Forelimb muscle (tissue), 1 donor: ENCODE measurements at regions not wholly inside any gene's neighbourhood (a gene's known extent, or its start where the extent isn't known, plus 50 kb on each side); places are given as distances from the start of the nearest gene placed in this dataset.
"Not testable (repeated sequence)": the region's sequence is repeated elsewhere in the genome, so short reads cannot be mapped to it uniquely, and the experiment has no call there.

ENCODE experiments used
- DNase-seq: peaks from one replicate; pipeline ENCODE4 v3.0.0-alpha.2; 2013; ENCODE audit warnings: low read depth

- no peak for DNase-seq
These were observed 1167.9 kb downstream of the DSC3 start for GRCh38 chr18:29874519-29875098.

- DNase-seq = no peak
These were observed 1169.3 kb downstream of the DSC3 start for GRCh38 chr18:29873211-29873610.

GRCh38 chr18:29871246-29871645 is 1171.3 kb downstream of the DSC3 start:
- DNase-seq = no peak

GRCh38 chr18:29862824-29863223 is 1179.7 kb downstream of the DSC3 start:
- DNase-seq = no peak

- DNase-seq = no peak
These were observed 1186.9 kb downstream of the DSC3 start for GRCh38 chr18:29855637-29856036.

- no peak for DNase-seq
These were observed 1189.4 kb downstream of the DSC3 start for GRCh38 chr18:29853126-29853525.

DNA sequence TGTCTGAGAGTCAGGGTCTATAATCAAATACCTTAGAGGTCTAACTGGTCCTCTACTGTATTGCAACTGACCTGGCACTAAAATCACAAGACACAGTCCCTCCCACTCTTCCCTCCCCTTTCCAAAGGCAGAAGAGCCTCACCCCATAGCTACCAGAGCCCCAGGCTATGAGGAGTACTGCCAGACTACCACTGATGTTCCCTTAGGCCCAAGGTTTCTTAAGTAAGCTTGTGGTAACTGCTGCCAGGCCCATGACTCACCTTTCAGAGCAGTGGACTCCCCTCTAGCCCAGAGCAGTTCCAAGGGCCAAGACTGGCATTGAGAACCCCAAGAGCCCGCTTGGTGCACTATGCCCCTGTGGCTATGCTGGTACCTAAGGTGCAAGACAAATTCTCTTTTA is 1193.4 kb downstream of the DSC3 start:
- no peak for DNase-seq

DNA sequence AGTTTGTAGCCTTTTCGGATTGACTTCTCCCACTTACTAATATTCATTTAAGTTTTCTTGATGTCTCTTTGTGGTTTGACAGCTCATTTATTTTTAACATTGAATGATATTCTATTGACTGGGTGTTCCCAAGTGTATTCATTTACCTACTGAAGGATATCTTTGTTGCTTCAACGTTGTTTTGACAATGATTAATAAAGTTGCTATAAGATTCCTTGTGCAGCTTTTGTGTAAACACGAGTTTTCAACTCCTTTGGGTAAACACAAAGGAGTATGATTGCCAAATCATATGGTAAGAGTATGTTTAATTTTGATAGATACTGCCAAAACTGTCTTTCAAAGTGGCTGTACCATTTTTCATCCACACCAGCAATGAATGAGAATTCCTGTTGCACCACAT is 1200.9 kb downstream of the DSC3 start:
- DNase-seq = no peak

DNA sequence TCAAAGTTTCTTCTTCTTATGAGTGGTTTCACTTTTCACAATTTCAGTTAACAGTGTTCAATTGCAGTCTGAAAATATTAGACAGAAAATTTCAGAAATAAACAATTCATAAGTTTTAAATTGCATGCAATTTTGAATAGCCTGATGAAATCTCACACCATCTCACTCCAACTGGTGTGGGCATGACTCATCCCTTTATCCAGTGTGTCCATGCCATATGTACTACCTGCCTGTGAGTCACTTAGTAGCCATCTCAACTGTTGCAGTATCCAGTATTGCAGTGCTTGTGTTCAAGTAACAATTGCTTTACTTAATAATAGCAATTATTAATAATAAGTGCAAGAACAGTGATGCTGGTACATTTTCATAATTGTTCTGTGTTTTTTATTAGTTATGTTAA is 1202.5 kb downstream of the DSC3 start:
- DNase-seq = no peak

- DNase-seq = not testable (repeated sequence)
These were observed 1203.6 kb downstream of the DSC3 start for GRCh38 chr18:29838961-29839360.

- DNase-seq = no peak
These were observed 1204.0 kb downstream of the DSC3 start for GRCh38 chr18:29838556-29838955.

DNA sequence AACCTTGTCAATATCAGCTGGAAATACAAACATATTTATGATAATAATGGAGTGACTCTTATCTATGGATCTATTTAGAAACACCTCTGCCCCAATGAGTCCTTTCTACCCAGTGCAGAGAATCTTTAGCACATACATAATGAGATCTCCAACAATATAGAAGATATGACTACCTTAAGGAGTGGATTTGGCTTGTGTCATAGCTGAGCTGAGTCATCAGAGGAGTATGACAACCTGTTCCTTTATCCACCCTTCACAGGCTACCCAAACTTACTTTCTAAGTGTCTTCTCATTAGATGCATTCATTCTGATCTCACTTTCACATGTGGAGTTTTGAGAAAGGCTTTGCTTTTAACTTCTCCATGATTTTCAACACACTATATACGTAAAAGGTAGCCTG is 1218.9 kb downstream of the DSC3 start:
- no peak for DNase-seq

- DNase-seq = no peak
These were observed 1221.0 kb downstream of the DSC3 start for GRCh38 chr18:29821544-29821943.

DNA sequence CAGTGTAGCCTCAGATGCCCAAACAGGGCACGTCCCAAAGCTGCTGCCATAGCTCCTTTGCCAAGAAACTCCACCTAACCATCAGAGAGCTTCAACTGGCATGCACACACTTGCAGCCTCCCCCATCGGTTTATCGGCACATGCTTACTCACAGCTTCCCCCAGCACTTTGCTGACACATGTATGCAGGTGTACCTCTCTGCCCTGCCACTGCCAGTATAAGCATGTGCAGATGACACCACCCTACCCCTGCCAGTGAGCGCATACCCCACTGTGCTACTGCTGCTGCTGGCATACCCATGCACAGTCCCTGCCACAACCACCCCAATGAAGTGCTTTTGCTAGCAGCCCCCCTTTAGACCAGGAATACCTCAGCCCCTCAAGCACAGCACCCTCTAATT is 1231.0 kb downstream of the DSC3 start:
- DNase-seq = no peak

- no peak for DNase-seq
These were observed 1261.7 kb downstream of the DSC3 start for GRCh38 chr18:29780816-29781215.

DNA sequence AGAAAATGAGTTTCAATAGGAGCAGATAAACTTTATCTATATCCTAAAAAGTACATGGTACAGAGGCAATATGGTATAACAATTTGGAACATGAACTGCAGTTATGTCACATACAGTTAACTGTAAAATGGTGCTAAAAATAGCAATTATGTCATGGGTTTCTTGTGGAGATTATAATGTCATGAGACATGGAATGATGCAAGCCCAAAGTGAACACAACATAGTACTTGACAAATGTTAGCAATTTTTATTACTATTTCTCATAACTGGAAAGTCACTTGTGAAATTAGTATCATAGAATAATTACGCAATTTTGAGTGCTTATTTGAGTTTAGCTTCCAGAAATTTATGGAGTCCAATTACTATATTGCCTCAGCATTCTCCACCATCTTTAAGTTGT is 1263.4 kb downstream of the DSC3 start:
- no peak for DNase-seq

GRCh38 chr18:29753379-29753778 is 1289.2 kb downstream of the DSC3 start:
- DNase-seq = no peak

DNA sequence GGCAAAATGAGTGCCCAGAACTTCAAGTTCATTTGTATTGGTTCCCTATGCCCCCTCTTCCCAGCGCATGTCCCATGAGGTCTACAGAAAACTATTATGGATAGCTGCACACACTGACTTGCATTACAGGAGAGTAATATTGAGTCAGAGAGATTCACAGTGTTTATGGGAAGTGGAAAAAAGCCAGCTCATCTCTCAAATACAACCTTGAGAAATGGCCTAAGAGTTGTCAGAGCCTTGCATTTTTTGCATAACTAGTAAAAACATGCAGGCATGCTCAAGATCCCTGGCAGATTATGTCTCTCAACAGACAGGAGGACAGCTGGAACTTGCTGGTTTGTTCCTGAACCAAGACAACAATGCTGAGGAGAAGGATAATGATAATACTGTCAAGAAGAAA is 1292.8 kb downstream of the DSC3 start:
- no peak for DNase-seq

- no peak for DNase-seq
These were observed 1301.1 kb downstream of the DSC3 start for GRCh38 chr18:29741461-29741860.

- DNase-seq = no peak
These were observed 1304.9 kb downstream of the DSC3 start for GRCh38 chr18:29737620-29738019.

GRCh38 chr18:29737190-29737589 is 1305.4 kb downstream of the DSC3 start:
- no peak for DNase-seq

GRCh38 chr18:29730073-29730472 is 1312.5 kb downstream of the DSC3 start:
- no peak for DNase-seq

GRCh38 chr18:29726646-29727045 is 1315.9 kb downstream of the DSC3 start:
- no peak for DNase-seq

DNA sequence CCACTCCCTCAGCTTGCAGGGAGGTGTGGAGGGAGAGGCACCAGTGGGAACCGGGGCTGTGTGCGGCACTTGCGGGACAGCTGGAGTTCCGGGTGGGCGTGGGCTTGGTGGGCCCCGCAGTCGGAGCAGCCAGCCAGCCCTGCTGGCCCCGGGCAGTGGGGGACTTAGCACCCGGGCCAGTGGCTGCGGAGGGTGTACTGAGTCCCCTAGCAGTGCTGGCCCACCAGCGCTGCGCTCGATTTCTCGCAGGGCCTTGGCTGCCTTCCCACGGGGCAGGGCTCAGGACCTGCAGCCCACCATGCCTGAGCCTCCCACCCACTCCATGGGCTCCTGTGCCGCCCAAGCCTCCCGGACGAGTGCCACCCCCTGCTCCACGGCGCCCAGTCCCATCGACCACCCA is 1319.1 kb downstream of the DSC3 start:
- DNase-seq = not testable (repeated sequence)
